GM19238 (cell line): ENCODE measurements at regions not wholly inside any gene's neighbourhood (a gene's known extent, or its start where the extent isn't known, plus 50 kb on each side); places are given as distances from the start of the nearest gene placed in this dataset.
"Not testable (repeated sequence)": the region's sequence is repeated elsewhere in the genome, so short reads cannot be mapped to it uniquely, and the experiment has no call there.

Source experiments
- DNase-seq: peaks from one replicate; pipeline ENCODE4 v3.0.0; 2011; ENCODE audit warnings: low spot score; ENCODE audit not compliant: insufficient read length

- not testable (repeated sequence) for DNase-seq
Observed at GRCh38 chr5:166742951-166743350, 1548.5 kb upstream of the WWC1 start.

- DNase-seq = no peak
Observed at GRCh38 chr5:166746506-166746905, 1544.9 kb upstream of the WWC1 start.

- no peak for DNase-seq
Observed at GRCh38 chr5:166750376-166750775, 1541.1 kb upstream of the WWC1 start.

GRCh38 chr5:166758151-166758550, 1533.3 kb upstream of the WWC1 start:
- no peak for DNase-seq

- no peak for DNase-seq
Observed at GRCh38 chr5:166767858-166768257, 1523.6 kb upstream of the WWC1 start.

- DNase-seq = no peak
Observed at GRCh38 chr5:166768536-166768935, 1522.9 kb upstream of the WWC1 start.

GRCh38 chr5:166772770-166773169, 1518.7 kb upstream of the WWC1 start:
- DNase-seq = no peak

- no peak for DNase-seq
Observed at GRCh38 chr5:166781737-166782136, 1509.7 kb upstream of the WWC1 start.

GRCh38 chr5:166784545-166785078, 1506.8 kb upstream of the WWC1 start:
- DNase-seq = no peak

- no peak for DNase-seq
Observed at GRCh38 chr5:166786178-166786577, 1505.3 kb upstream of the WWC1 start.

GRCh38 chr5:166786889-166787288, 1504.6 kb upstream of the WWC1 start:
- no peak for DNase-seq

- DNase-seq = no peak
Observed at GRCh38 chr5:166788050-166788449, 1503.4 kb upstream of the WWC1 start.

GRCh38 chr5:166795756-166796155, 1495.7 kb upstream of the WWC1 start:
- DNase-seq = no peak

GRCh38 chr5:166803058-166803457, 1488.4 kb upstream of the WWC1 start:
- no peak for DNase-seq

GRCh38 chr5:166804223-166804622, 1487.2 kb upstream of the WWC1 start:
- not testable (repeated sequence) for DNase-seq

- DNase-seq = not testable (repeated sequence)
Observed at GRCh38 chr5:166804693-166805092, 1486.8 kb upstream of the WWC1 start.

- not testable (repeated sequence) for DNase-seq
Observed at GRCh38 chr5:166810093-166810658, 1481.3 kb upstream of the WWC1 start.

GRCh38 chr5:166810721-166811120, 1480.7 kb upstream of the WWC1 start:
- no peak for DNase-seq

- DNase-seq = no peak
Observed at GRCh38 chr5:166823360-166823759, 1468.1 kb upstream of the WWC1 start.

GRCh38 chr5:166834246-166834645, 1457.2 kb upstream of the WWC1 start:
- no peak for DNase-seq

- DNase-seq = no peak
Observed at GRCh38 chr5:166845044-166845443, 1446.4 kb upstream of the WWC1 start.

- no peak for DNase-seq
Observed at GRCh38 chr5:166856791-166857190, 1434.7 kb upstream of the WWC1 start.

- DNase-seq = no peak
Observed at GRCh38 chr5:166860426-166860825, 1431.0 kb upstream of the WWC1 start.

GRCh38 chr5:166862581-166862980, 1428.9 kb upstream of the WWC1 start:
- DNase-seq = no peak
